ENCODE measurements at regions not wholly inside any gene's neighbourhood (a gene's known extent, or its start where the extent isn't known, plus 50 kb on each side); places are given as distances from the start of the nearest gene placed in this dataset.

DNA sequence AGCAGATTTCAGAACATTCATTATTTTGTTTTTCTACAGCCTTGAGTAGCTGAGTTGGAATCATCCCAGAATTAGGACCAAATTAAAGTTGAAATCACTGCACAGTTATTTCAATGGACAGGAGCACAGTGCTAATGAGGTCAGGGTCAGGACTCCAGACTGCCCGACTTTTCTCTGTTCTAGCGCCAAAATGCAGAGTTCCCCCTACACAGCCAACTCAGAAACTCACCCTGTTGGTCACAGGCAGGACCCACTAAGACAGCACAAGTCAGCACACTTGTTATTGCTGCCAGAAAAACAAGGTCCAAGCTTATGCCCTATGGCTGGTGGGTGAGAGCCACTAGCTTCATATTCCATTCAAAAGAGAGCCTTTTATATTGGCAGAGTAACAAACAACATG, 198.1 kb upstream of the KRR1 start:
- intact Hi-C loops (cut with DNase I) = no loop called here
- Histone ChIP-seq H3K27ac (no peak overlapping the region), H3K27me3 (no peaks in the 10 kb centered on the region), H3K9me3 (no peaks in the 10 kb centered on the region), H3K36me3 (no peaks in the 10 kb centered on the region), H3K4me1 (peaks cover 5 to 7% of the 10 kb centered on the region in 2 donors), H3K4me3 (no peak overlapping the region)
- DNase-seq (no peak), ATAC-seq (no peak)
- TF ChIP-seq, protein P1, sequence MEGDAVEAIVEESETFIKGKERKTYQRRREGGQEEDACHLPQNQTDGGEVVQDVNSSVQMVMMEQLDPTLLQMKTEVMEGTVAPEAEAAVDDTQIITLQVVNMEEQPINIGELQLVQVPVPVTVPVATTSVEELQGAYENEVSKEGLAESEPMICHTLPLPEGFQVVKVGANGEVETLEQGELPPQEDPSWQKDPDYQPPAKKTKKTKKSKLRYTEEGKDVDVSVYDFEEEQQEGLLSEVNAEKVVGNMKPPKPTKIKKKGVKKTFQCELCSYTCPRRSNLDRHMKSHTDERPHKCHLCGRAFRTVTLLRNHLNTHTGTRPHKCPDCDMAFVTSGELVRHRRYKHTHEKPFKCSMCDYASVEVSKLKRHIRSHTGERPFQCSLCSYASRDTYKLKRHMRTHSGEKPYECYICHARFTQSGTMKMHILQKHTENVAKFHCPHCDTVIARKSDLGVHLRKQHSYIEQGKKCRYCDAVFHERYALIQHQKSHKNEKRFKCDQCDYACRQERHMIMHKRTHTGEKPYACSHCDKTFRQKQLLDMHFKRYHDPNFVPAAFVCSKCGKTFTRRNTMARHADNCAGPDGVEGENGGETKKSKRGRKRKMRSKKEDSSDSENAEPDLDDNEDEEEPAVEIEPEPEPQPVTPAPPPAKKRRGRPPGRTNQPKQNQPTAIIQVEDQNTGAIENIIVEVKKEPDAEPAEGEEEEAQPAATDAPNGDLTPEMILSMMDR (IDR thresholded peaks at IDR 0.05) = no peak

- H3K27ac ChIP-seq = no peak overlapping the region
- no peak for ATAC-seq
- intact Hi-C loops (cut with DNase I) = no loop called here
- no peak for DNase-seq
- H3K4me1 ChIP-seq = peaks cover 5 to 7% of the 10 kb centered on the region in 2 donors
- H3K27me3 ChIP-seq = no peaks in the 10 kb centered on the region
- no peak overlapping the region for H3K4me3 ChIP-seq
- TF ChIP-seq, protein P1 (IDR thresholded peaks at IDR 0.05) = no peak
- no peaks in the 10 kb centered on the region for H3K36me3 ChIP-seq
- H3K9me3 ChIP-seq = no peaks in the 10 kb centered on the region
These were observed 197.4 kb upstream of the KRR1 start for GRCh38 chr12:75708802-75709201.

- no peak for ATAC-seq
- intact Hi-C loops (cut with DNase I) = no loop called here
- H3K4me3 ChIP-seq = no peak overlapping the region
- H3K27me3 ChIP-seq = no peaks in the 10 kb centered on the region
- DNase-seq = no peak
- no peaks in the 10 kb centered on the region for H3K36me3 ChIP-seq
- H3K9me3 ChIP-seq = no peaks in the 10 kb centered on the region
- H3K27ac ChIP-seq = no peak overlapping the region
- TF ChIP-seq, protein P1 (IDR thresholded peaks at IDR 0.05) = no peak
- peaks cover 5 to 7% of the 10 kb centered on the region in 2 donors for H3K4me1 ChIP-seq
These were observed 196.6 kb upstream of the KRR1 start for GRCh38 chr12:75707983-75708382.

GRCh38 chr12:75706786-75707605, 195.6 kb upstream of the KRR1 start:
- peaks cover 0 to 5% of the 10 kb centered on the region in 2 donors for H3K4me1 ChIP-seq
- intact Hi-C loops (cut with DNase I) = no loop called here
- no peak for ATAC-seq
- no peak overlapping the region for H3K4me3 ChIP-seq
- H3K27me3 ChIP-seq = no peaks in the 10 kb centered on the region
- no peak for DNase-seq
- peak overlapping the region in 1 of 2 donors; percentile 53 for H3K27ac ChIP-seq
- H3K36me3 ChIP-seq = no peaks in the 10 kb centered on the region
- TF ChIP-seq, protein P1 (IDR thresholded peaks at IDR 0.05) = no peak
- H3K9me3 ChIP-seq = no peaks in the 10 kb centered on the region

DNA sequence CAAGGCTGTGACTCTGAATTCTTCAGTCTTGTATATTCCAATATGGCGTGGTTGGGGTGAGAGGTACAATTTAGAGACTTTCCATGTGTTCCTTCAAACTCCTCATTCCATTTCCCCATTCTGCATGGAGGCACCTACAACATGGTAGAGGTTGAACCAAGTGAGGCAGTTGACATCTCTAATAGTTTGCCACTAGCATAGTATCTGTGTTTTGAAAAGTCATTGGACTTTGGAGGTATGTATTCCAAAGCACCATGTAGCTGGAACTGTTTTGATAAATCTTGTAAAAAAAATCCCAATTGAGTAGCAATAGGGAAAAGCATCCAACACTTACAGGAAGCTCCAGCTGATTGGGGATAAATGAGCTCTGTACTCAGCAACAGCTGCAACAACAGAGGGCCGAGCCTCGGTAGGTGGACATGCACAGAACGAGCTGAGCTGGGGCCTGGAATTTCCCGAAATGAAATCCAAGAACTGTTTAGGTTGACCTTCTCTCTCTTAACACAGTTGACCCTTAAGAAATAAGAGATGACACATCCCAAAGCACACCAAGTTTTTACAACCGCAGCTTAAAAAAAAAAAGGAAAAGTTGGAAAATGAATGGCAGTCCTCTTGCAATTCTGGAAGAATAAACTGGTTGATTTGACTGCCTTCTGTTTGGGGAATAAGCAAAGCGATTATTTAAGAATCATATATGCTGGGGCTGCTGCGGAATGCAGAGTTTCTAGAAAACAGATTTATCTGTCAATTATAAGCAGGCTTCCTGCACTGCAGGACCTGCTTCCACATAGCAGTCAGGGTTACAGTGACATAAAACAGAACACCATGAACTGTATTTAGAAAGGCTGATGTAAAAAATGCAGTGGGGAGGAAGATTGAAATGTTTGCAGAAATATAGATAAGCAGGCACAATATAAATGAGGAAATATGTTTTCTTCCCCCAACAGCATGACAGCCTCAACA, 194.6 kb upstream of the KRR1 start:
- H3K27ac ChIP-seq = peak overlapping the region in 1 of 2 donors; percentile 53
- peaks cover 0 to 5% of the 10 kb centered on the region in 2 donors for H3K4me1 ChIP-seq
- H3K36me3 ChIP-seq = no peaks in the 10 kb centered on the region
- H3K4me3 ChIP-seq = no peak overlapping the region
- intact Hi-C loops (cut with DNase I) = no loop called here
- DNase-seq (peak in 2 of 4 donors; percentile 51 to 72), ATAC-seq (peak; percentile 81)
- H3K9me3 ChIP-seq = no peaks in the 10 kb centered on the region
- TF ChIP-seq, protein P1 (IDR thresholded peaks at IDR 0.05) = no peak
- no peaks in the 10 kb centered on the region for H3K27me3 ChIP-seq

Data from left lung (tissue), 4 donors.